Thyroid gland (tissue), 4 donors: ENCODE measurements at regions not wholly inside any gene's neighbourhood (a gene's known extent, or its start where the extent isn't known, plus 50 kb on each side); places are given as distances from the start of the nearest gene placed in this dataset.

ENCODE experiments used
- DNase-seq, 2 donors: peaks; one replicate each; pipeline ENCODE4 v3.0.0-alpha.2; 2019
- H3K27ac ChIP-seq, 3 donors: fragments of 200-600 bp; sonication (generic); 1 replicate in 2 of 3; 2 replicates in 1 of 3; pipeline ENCODE4 v1.5.1; 2016 to 2019; ENCODE audit warnings: mild to moderate bottlenecking in 1 of 3, moderate library complexity in 1 of 3
- H3K27me3 ChIP-seq: fragments of 200-600 bp; sonication (generic); one replicate; pipeline ENCODE4 v1.5.1; 2019
- H3K36me3 ChIP-seq, 2 donors: fragments of 200-600 bp; sonication (generic); one replicate each; pipeline ENCODE4 v1.5.1; 2016 to 2019
- H3K4me1 ChIP-seq, 2 donors: fragments of 200-600 bp; sonication (generic); one replicate each; pipeline ENCODE4 v1.5.1; 2017 to 2019
- H3K4me3 ChIP-seq, 3 donors: fragments of 200-600 bp; sonication (generic); replicated peaks in 1 of 3; 1 replicate in 2 of 3; 2 replicates in 1 of 3; pipeline ENCODE4 v1.5.1; 2016; ENCODE audit warnings: mild to moderate bottlenecking in 1 of 3
- H3K9me3 ChIP-seq: fragments of 200-600 bp; sonication (generic); one replicate; pipeline ENCODE4 v1.5.1; 2017
- POLR2A ChIP-seq, 2 donors: fragments of 450-650 bp; IDR thresholded peaks; one replicate each; pipeline ENCODE4 v1.6.1; 2017; ENCODE audit warnings: antibody characterized with exemption in 2 of 2, mild to moderate bottlenecking in 2 of 2, moderate library complexity in 1 of 2
- WGBS, 2 donors: methylation state at CpG; one replicate each; pipeline ENCODE4 v1.1.5; 2017; 5-methylcytosine and 5-hydroxymethylcytosine counted together
- intact Hi-C: fragments of 100-400 bp; cut with DNase I; formaldehyde crosslinking; loops from one replicate; pipeline ENCODE4 v1.15.1; 2023
- TF ChIP-seq, protein P1 (sequence below), 6 experiments: fragments of 200-600 bp in 3 of 6; fragments of 450-650 bp in 3 of 6; sonication (generic) in 3 of 6; IDR thresholded peaks; one replicate each; pipeline ENCODE4 v1.5.1; 2016 to 2019; ENCODE audit warnings: antibody characterized with exemption in 6 of 6, mild to moderate bottlenecking in 2 of 6, inconsistent platforms in 1 of 6, moderate library complexity in 1 of 6

DNA sequence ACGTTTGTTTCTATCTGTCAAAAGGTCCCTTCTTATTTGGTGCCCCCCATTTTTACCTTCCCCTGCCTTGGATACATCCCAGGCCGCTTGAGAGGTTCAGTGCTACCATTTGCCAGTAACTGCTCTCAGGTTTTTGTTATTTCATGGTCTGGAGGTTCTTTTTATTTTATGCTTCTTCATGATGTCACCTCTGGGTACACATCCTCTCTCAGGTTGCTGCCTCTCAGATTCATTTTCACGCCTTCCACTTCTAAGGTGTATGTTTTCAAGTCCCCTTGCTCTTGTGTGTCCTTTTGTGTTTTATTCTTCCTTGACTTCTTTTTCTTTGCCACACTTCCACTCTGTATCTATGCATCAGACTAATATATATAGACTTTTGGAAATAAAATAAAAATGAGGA, 640.1 kb upstream of the AADAT start:
- TF ChIP-seq POLR2A (IDR thresholded peaks at IDR 0.05), result no peak
- TF ChIP-seq, protein P1, sequence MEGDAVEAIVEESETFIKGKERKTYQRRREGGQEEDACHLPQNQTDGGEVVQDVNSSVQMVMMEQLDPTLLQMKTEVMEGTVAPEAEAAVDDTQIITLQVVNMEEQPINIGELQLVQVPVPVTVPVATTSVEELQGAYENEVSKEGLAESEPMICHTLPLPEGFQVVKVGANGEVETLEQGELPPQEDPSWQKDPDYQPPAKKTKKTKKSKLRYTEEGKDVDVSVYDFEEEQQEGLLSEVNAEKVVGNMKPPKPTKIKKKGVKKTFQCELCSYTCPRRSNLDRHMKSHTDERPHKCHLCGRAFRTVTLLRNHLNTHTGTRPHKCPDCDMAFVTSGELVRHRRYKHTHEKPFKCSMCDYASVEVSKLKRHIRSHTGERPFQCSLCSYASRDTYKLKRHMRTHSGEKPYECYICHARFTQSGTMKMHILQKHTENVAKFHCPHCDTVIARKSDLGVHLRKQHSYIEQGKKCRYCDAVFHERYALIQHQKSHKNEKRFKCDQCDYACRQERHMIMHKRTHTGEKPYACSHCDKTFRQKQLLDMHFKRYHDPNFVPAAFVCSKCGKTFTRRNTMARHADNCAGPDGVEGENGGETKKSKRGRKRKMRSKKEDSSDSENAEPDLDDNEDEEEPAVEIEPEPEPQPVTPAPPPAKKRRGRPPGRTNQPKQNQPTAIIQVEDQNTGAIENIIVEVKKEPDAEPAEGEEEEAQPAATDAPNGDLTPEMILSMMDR (IDR thresholded peaks at IDR 0.05), result no peak
- intact Hi-C loops, result no loop called here
- 64 to 73% methylated on average over 3 of the region's 3 CpGs for WGBS, 2 donors
- Histone ChIP-seq H3K27me3 (no peaks in the 10 kb centered on the region), H3K9me3 (no peaks in the 10 kb centered on the region), H3K4me1 (no peaks in the 10 kb centered on the region), H3K4me3 (no peak overlapping the region), H3K27ac (no peak overlapping the region), H3K36me3 (no peaks in the 10 kb centered on the region)
- no peak for DNase-seq

DNA sequence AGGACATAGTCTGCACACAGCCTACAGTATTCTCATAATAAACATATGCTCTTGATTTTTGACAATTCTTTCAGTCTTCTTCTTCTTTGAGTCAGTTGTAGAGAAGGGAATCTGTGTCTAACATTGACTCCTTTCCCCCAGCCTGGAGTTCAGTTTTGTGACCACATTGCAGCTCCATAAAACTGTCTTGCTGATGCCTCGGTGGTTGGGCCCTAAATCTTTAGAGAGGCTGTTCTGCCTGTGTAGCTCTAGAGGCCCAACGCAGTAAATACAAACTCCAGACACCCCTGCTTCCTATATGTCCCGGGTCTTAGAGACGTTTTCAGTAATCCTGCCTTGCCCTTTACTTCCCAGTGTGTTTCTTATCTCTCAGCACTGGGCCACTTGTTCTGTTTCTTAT, 639.5 kb upstream of the AADAT start:
- intact Hi-C loops, result no loop called here
- Histone ChIP-seq H3K36me3 (no peaks in the 10 kb centered on the region), H3K9me3 (no peaks in the 10 kb centered on the region), H3K27ac (no peak overlapping the region), H3K27me3 (no peaks in the 10 kb centered on the region), H3K4me1 (no peaks in the 10 kb centered on the region), H3K4me3 (no peak overlapping the region)
- 52 to 53% methylated on average over 4 of the region's 4 CpGs for WGBS, 2 donors
- TF ChIP-seq, protein P1 (IDR thresholded peaks at IDR 0.05), result no peak
- TF ChIP-seq POLR2A (IDR thresholded peaks at IDR 0.05), result no peak
- no peak for DNase-seq

DNA sequence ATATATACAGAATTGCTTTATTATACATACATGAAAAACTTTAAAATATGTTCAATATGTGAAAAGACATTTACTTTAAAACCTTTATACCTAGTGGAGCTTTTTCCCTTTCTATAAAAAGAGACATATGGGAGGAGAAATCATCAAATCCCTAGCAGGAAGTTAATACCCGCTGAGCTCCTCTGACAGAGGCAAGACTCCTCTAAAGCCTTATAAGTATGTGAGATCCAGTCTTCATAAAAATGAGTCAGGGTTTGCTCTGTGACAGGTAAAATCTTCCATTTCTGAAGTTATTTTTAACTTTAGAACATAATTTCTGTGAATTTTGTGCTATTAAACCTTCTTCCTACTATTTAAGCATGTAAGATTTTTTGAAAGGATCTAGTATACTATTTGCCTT, 634.4 kb upstream of the AADAT start:
- Histone ChIP-seq H3K36me3 (no peaks in the 10 kb centered on the region), H3K4me1 (no peaks in the 10 kb centered on the region), H3K9me3 (no peaks in the 10 kb centered on the region), H3K4me3 (no peak overlapping the region), H3K27me3 (no peaks in the 10 kb centered on the region), H3K27ac (no peak overlapping the region)
- WGBS, 2 donors, result 91 to 92% methylated on average over 1 of the region's 1 CpG
- TF ChIP-seq POLR2A (IDR thresholded peaks at IDR 0.05), result no peak
- TF ChIP-seq, protein P1 (IDR thresholded peaks at IDR 0.05), result no peak
- DNase-seq, result no peak
- intact Hi-C loops, result no loop called here

DNA sequence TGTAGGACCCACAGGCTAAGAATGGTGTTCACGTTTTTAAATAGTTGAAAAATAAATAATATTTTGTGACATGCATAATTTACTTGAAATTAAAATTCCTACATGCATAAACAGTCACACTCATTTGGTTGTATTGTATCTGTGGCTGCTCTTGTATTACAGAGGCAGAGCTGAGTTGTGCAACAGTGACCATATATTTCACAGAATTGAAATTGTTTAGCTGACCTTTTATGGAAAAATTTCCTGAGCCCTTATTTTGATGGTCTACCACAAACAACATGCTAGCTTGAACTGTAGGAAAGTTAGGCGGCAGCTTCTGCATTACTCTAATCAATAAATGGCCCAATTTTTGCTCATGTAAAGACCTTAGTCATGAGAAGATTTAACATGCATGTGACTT, 633.4 kb upstream of the AADAT start:
- Histone ChIP-seq H3K27me3 (no peaks in the 10 kb centered on the region), H3K9me3 (no peaks in the 10 kb centered on the region), H3K27ac (no peak overlapping the region), H3K4me3 (no peak overlapping the region), H3K4me1 (no peaks in the 10 kb centered on the region), H3K36me3 (no peaks in the 10 kb centered on the region)
- 88% methylated on average over 2 of the region's 2 CpGs for WGBS, 2 donors
- intact Hi-C loops, result no loop called here
- TF ChIP-seq, protein P1 (IDR thresholded peaks at IDR 0.05), result no peak
- no peak for TF ChIP-seq POLR2A (IDR thresholded peaks at IDR 0.05)
- DNase-seq, result no peak

DNA sequence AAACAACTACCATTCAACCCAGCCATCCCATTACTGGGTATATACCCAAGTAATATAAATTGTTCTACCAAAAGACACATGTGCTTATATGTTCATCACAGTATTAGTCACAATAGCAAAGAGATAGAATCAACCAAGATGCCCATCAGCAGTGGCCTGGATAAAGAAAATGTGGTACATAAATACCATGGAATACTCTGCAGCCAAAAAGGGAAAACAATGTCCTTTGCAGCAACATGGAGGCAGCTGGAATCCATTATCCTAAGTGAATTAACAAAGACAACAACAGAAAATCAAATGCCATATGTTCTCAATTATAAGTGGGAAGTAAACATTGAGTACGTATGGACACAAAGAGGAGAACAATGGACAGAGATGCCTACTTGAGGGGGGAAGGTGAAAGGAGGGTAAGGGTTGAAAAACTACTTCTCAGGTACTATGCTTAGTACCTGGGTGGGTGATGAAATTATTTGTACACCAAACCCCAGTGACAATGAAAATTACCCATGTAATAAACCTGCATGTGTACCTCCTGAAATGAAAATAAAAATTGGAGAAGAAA, 632.1 kb upstream of the AADAT start:
- Histone ChIP-seq H3K9me3 (no peaks in the 10 kb centered on the region), H3K27me3 (no peaks in the 10 kb centered on the region), H3K4me3 (no peak overlapping the region), H3K27ac (no peak overlapping the region), H3K4me1 (no peaks in the 10 kb centered on the region), H3K36me3 (no peaks in the 10 kb centered on the region)
- TF ChIP-seq POLR2A (IDR thresholded peaks at IDR 0.05), result no peak
- TF ChIP-seq, protein P1 (IDR thresholded peaks at IDR 0.05), result no peak
- no peak for DNase-seq
- WGBS, 2 donors, result 73 to 80% methylated on average over 1 of the region's 1 CpG
- intact Hi-C loops, result no loop called here
